ENCODE measurements at regions not wholly inside any gene's neighbourhood (a gene's known extent, or its start where the extent isn't known, plus 50 kb on each side); places are given as distances from the start of the nearest gene placed in this dataset.

GRCh38 chr12:73181244-73181643 lies 909.1 kb downstream of the TRHDE start:
- Histone ChIP-seq H3K27ac (no peak overlapping the region), H3K36me3 (no peaks in the 10 kb centered on the region), H3K9me3 (no peaks in the 10 kb centered on the region), H3K27me3 (no peaks in the 10 kb centered on the region), H3K4me1 (no peaks in the 10 kb centered on the region), H3K4me3 (no peak overlapping the region)
- TF ChIP-seq, protein P1, sequence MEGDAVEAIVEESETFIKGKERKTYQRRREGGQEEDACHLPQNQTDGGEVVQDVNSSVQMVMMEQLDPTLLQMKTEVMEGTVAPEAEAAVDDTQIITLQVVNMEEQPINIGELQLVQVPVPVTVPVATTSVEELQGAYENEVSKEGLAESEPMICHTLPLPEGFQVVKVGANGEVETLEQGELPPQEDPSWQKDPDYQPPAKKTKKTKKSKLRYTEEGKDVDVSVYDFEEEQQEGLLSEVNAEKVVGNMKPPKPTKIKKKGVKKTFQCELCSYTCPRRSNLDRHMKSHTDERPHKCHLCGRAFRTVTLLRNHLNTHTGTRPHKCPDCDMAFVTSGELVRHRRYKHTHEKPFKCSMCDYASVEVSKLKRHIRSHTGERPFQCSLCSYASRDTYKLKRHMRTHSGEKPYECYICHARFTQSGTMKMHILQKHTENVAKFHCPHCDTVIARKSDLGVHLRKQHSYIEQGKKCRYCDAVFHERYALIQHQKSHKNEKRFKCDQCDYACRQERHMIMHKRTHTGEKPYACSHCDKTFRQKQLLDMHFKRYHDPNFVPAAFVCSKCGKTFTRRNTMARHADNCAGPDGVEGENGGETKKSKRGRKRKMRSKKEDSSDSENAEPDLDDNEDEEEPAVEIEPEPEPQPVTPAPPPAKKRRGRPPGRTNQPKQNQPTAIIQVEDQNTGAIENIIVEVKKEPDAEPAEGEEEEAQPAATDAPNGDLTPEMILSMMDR (IDR thresholded peaks at IDR 0.05), result no peak
- no peak for TF ChIP-seq POLR2A (IDR thresholded peaks at IDR 0.05)
- ATAC-seq, result no peak
- 88% methylated on average over 5 of the region's 7 CpGs for WGBS (ENCODE audit: insufficient coverage, low coverage, low lambda C conversion rate, missing lambda C conversion rate)
- intact Hi-C loops (cut with DNase I), result no loop called here
- no peak for DNase-seq

- H3K9me3 ChIP-seq, result no peaks in the 10 kb centered on the region
- intact Hi-C loops (cut with DNase I), result no loop called here
- ATAC-seq (no peak), DNase-seq (no peak)
- H3K36me3 ChIP-seq, result no peaks in the 10 kb centered on the region
- TF ChIP-seq, protein P1 (IDR thresholded peaks at IDR 0.05), result no peak
- TF ChIP-seq POLR2A (IDR thresholded peaks at IDR 0.05), result no peak
- no peak overlapping the region for H3K4me3 ChIP-seq
- H3K4me1 ChIP-seq, result no peaks in the 10 kb centered on the region
- WGBS (ENCODE audit: insufficient coverage, low coverage, low lambda C conversion rate, missing lambda C conversion rate), result 67% methylated on average over 1 of the region's 1 CpG
- H3K27ac ChIP-seq, result no peak overlapping the region
- no peaks in the 10 kb centered on the region for H3K27me3 ChIP-seq
These were observed 913.2 kb downstream of the TRHDE start for GRCh38 chr12:73185403-73185802.

DNA sequence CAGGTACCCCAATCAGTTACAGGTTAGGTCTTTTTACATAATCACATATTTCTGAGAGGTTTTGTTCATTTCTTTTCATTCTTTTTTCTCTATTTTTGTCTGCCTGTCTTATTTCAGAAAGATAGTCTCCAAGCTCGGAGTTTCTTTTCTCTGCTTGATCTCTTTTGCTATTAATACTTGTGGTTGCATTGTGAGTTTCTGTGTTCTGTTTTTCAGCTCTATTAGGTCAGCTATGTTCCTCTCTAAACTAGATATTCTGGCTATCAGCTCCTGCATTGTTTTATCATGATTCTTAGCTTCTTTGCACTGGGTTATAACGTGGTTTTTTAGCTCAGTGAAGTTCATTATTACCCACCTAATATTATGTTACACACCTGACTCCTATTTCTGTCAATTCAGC lies 914.1 kb downstream of the TRHDE start:
- no peaks in the 10 kb centered on the region for H3K4me1 ChIP-seq
- H3K4me3 ChIP-seq, result no peak overlapping the region
- no peaks in the 10 kb centered on the region for H3K9me3 ChIP-seq
- no peak for ATAC-seq
- WGBS (ENCODE audit: insufficient coverage, low coverage, low lambda C conversion rate, missing lambda C conversion rate), result 65% methylated on average over 2 of the region's 2 CpGs
- intact Hi-C loops (cut with DNase I), result no loop called here
- TF ChIP-seq, protein P1 (IDR thresholded peaks at IDR 0.05), result no peak
- TF ChIP-seq POLR2A (IDR thresholded peaks at IDR 0.05), result no peak
- no peak overlapping the region for H3K27ac ChIP-seq
- no peak for DNase-seq
- no peaks in the 10 kb centered on the region for H3K36me3 ChIP-seq
- H3K27me3 ChIP-seq, result no peaks in the 10 kb centered on the region

DNA sequence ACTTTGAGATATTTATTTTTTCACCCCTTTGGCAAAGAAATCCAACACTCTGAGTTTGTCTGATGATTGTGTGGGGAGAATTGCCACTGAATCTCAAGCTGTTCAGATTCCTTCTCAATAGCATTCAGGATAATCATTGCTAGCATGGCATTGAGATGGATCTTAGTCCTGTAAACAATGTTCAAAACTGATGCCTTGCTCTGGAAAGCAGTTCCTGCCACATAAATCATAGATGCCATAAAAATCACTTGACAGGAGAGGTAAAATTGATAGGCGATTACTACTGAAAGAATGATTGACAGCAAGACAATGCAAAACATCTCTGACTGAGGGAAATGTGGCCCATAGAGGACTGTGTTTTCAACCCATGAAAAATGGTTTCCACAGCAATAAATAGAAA lies 915.6 kb downstream of the TRHDE start:
- TF ChIP-seq, protein P1 (IDR thresholded peaks at IDR 0.05), result no peak
- TF ChIP-seq POLR2A (IDR thresholded peaks at IDR 0.05), result no peak
- intact Hi-C loops (cut with DNase I), result no loop called here
- WGBS (ENCODE audit: insufficient coverage, low coverage, low lambda C conversion rate, missing lambda C conversion rate), result 64% methylated on average over 1 of the region's 1 CpG
- ATAC-seq (no peak), DNase-seq (no peak)
- Histone ChIP-seq H3K27me3 (no peaks in the 10 kb centered on the region), H3K4me1 (no peaks in the 10 kb centered on the region), H3K4me3 (no peak overlapping the region), H3K36me3 (no peaks in the 10 kb centered on the region), H3K27ac (no peak overlapping the region), H3K9me3 (no peaks in the 10 kb centered on the region)
